ENCODE measurements at regions not wholly inside any gene's neighbourhood (a gene's known extent, or its start where the extent isn't known, plus 50 kb on each side); places are given as distances from the start of the nearest gene placed in this dataset.
A peak's percentile ranks its signal among the peaks of the same experiment; 100 is the strongest.

DNA sequence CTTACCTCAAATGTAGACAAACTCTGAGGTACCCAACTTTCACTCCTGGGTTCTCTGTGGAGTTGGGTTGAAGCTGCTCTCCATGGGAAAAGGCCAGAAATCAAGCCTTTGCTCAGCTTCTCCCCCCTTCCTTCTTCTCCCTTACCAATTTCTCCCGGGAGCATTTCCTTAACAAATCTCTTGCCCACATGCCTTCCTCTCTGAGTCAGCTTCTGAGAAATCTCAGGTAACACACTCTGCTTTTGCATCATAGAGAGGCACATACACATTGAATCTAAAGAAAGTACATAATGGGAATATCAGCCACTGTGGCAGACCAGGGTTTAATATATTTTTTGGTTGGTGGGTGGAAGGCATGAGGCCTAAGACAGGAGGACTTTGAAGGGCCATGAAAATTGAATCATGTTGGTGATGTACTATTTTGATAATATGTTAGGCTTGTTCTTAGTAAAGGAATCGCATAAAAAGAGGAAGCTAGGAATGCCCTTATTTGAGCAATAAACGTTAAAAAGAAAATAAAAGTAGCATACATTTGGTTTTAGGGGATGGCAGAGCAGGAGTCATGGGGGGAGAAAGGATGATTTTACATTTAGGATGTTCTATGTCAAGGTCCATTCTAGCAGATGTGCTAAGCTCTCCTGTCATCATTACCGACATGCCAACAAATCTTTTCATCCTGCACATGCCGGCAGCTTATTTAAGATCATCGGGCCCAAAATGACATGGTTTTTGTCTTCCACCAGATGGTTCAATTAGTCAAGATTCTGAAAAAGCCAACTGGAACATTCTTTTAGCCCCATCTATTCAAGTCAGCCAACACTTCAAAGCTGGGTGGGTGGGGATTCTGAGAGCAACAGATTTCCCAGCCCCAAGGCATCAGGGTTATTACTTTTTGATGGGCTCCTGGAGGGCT, 199.5 kb upstream of the CLINT1 start:
- no peak for DNase-seq (ENCODE audit: low read depth)
- TF ChIP-seq CTCF (conservative IDR thresholded peaks at IDR 0.05; ENCODE audit: low read depth, low read length) = no peak
- no peak overlapping the region for H3K4me3 ChIP-seq (ENCODE audit: low read depth, low read length)

GRCh38 chr5:158056130-158056825, 197.3 kb upstream of the CLINT1 start:
- no peak for TF ChIP-seq CTCF (conservative IDR thresholded peaks at IDR 0.05; ENCODE audit: low read depth, low read length)
- no peak for DNase-seq (ENCODE audit: low read depth)
- H3K4me3 ChIP-seq (ENCODE audit: low read depth, low read length) = no peak overlapping the region

GRCh38 chr5:158055111-158055501, 196.2 kb upstream of the CLINT1 start:
- no peak for TF ChIP-seq CTCF (conservative IDR thresholded peaks at IDR 0.05; ENCODE audit: low read depth, low read length)
- no peak overlapping the region for H3K4me3 ChIP-seq (ENCODE audit: low read depth, low read length)

GRCh38 chr5:158054223-158055110, 195.5 kb upstream of the CLINT1 start:
- no peak for DNase-seq (ENCODE audit: low read depth)
- TF ChIP-seq CTCF (conservative IDR thresholded peaks at IDR 0.05; ENCODE audit: low read depth, low read length) = no peak
- no peak overlapping the region for H3K4me3 ChIP-seq (ENCODE audit: low read depth, low read length)

More at GRCh38 chr5:158055111-158055501, 196.2 kb upstream of the CLINT1 start:
- DNase-seq (ENCODE audit: low read depth) = no peak

DNA sequence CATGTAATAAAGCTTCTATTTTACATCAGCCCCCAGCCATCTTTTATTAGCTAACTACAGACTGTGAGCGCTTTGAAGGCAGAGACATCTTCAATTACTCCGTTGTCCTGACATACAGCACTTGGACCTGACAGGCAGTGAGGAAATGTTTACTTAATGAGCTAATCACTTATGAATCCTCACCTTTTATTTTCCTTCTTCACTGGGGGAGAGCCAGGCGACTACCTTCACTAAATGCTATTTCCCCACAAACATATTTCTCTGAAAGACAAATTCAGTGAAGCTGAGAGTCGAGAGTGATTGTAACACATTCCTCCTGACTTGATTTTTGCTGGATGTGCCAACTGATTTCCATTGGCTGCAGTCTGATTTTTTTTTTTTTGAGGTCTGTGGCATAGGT, 192.1 kb upstream of the CLINT1 start:
- no peak for TF ChIP-seq CTCF (conservative IDR thresholded peaks at IDR 0.05; ENCODE audit: low read depth, low read length)
- H3K4me3 ChIP-seq (ENCODE audit: low read depth, low read length) = no peak overlapping the region
- peak; percentile 36 for DNase-seq (ENCODE audit: low read depth)

DNA sequence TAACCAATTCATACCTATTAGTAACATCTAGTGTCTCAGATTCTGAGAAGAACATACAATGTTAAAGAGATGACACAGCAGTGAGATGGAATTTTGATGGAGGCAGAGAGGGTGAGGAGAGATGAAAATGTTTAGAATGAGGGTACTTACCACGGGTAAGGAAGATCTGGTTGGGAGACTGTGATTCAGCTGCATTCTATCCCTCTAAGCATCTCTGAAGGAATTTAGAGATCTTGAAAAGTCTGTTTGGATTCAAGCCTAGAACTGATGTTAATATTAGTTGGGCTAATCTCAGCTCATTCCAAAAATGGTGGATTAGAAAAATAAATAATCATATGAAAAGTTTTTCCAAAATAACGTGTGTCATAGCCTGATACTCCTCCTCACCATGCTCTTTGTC, 191.5 kb upstream of the CLINT1 start:
- no peak for TF ChIP-seq CTCF (conservative IDR thresholded peaks at IDR 0.05; ENCODE audit: low read depth, low read length)
- H3K4me3 ChIP-seq (ENCODE audit: low read depth, low read length) = no peak overlapping the region
- no peak for DNase-seq (ENCODE audit: low read depth)
